ENCODE measurements at regions not wholly inside any gene's neighbourhood (a gene's known extent, or its start where the extent isn't known, plus 50 kb on each side); places are given as distances from the start of the nearest gene placed in this dataset.

- no peak for TF ChIP-seq CTCF (IDR thresholded peaks at IDR 0.05; ENCODE audit: low read length)
- TF ChIP-seq EZH2phosphoT487 (IDR thresholded peaks at IDR 0.05; ENCODE audit: low read length), result no peak
- TF ChIP-seq EZH2 (optimal IDR thresholded peaks at IDR 0.05; ENCODE audit: low read depth, low read length), result no peak
Observed at GRCh38 chr15:31241888-31242522, 84.6 kb upstream of the KLF13 start.

Data from MM.1S (cell line).